Panc1 (cell line): ENCODE measurements at regions not wholly inside any gene's neighbourhood (a gene's known extent, or its start where the extent isn't known, plus 50 kb on each side); places are given as distances from the start of the nearest gene placed in this dataset.

Experiments used
- CTCF ChIP-seq: fragments of 450-650 bp; IDR thresholded peaks from 2 replicates; pipeline ENCODE4 v1.5.1; 2017; ENCODE audit warnings: mild to moderate bottlenecking
- POLR2AphosphoS5 ChIP-seq: IDR thresholded peaks from 2 replicates; pipeline ENCODE4 v1.6.1; 2012; ENCODE audit warnings: mild to moderate bottlenecking, low read depth, low read length, moderate library complexity
- REST ChIP-seq, 2 experiments: IDR thresholded peaks; 2 replicates each; pipeline ENCODE4 v1.6.1; 2011 to 2012; ENCODE audit warnings: low read depth in 2 of 2, control low read depth in 1 of 2, low read length in 1 of 2, mild to moderate bottlenecking in 1 of 2, moderate library complexity in 1 of 2; ENCODE audit not compliant: insufficient read depth in 1 of 2
- SIN3A ChIP-seq: IDR thresholded peaks from 2 replicates; pipeline ENCODE4 v1.6.1; 2012; ENCODE audit warnings: low read depth, mild to moderate bottlenecking, low read length, moderate library complexity, borderline replicate concordance; ENCODE audit not compliant: insufficient read depth

DNA sequence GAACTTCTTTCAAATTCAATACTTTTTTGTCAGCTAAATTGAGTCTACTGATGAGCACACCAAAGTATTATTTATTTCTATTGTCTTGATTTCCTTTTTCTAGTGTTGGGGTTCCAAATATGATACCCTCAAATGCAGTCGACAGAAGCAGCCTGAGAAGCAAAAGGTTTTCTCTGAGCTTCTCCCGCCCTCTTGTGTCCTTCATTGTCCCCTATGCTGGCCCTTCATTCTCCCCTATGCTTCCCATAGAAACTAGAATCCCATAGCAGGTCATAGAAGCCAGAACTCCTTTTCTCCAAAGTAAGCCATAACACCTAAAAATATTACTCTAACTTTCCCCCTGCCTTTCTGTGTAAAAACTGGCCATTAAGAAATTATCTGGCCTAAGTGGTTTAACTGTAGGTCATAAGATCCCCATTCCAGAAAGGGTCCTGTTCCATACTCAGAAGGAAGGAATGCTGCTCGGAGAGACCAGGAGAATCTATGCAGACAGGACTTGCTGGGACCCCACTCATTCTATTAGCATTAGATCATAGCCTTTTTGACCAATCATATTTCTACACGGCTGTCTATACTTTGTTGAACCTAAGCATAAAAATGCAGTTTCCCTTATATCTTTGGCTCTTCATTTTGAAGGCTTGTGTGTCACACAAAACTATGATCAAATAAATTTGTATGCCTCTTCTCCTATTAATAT lies 764.6 kb upstream of the PKDCC start:
- no peak for TF ChIP-seq POLR2AphosphoS5
- peak; percentile 17; the same call in 1 of the 2 replicates for TF ChIP-seq CTCF
- no peak for TF ChIP-seq REST (IDR thresholded peaks at IDR 0.05; ENCODE audit: insufficient read depth in 1 of 2, low read depth in 2 of 2, low read length in 1 of 2)
- TF ChIP-seq SIN3A, result no peak
